GM12878 (cell line): ENCODE measurements at regions not wholly inside any gene's neighbourhood (a gene's known extent, or its start where the extent isn't known, plus 50 kb on each side); places are given as distances from the start of the nearest gene placed in this dataset.

Experiments used
- ATAC-seq: fragments of 200-7000 bp; cut with Tn5 transposase; 3 replicates; pipeline ENCODE4 v1.9.1; 2020; ENCODE audit warnings: mild to moderate bottlenecking, moderate library complexity
- BruUV-seq: library from RNA; stranded (reverse); fragments of 400-500 nt; replicated peaks from 2 replicates; lab custom pipeline; 2021; lab: Mats Ljungman, UMichigan
- CTCF ChIA-PET: fragments of 300-600 bp; sonication (Branson Sonifier 250); formaldehyde crosslinking; extraction: SDS; loops from one replicate; lab custom pipeline; 2021; ENCODE audit warnings: inconsistent platforms; lab: Yijun Ruan, JAX
- POLR2A ChIA-PET: fragments of 350-600 bp; formaldehyde crosslinking; extraction: SDS; loops from one replicate; lab custom pipeline; 2021; ENCODE audit warnings: inconsistent platforms; lab: Charles Lee
- RAD21 ChIA-PET: fragments of 300-600 bp; sonication (Branson Sonifier 250); formaldehyde crosslinking; loops from one replicate; lab custom pipeline; 2023; ENCODE audit warnings: antibody characterized with exemption; ENCODE audit not compliant: unreplicated experiment; lab: Charles Lee
- SMC1A ChIA-PET: fragments of 300-600 bp; sonication (Branson Sonifier 250); formaldehyde crosslinking; loops from one replicate; lab custom pipeline; 2023; ENCODE audit not compliant: unreplicated experiment, uncharacterized antibody; lab: Charles Lee
- DNase-seq: peaks from one replicate; pipeline ENCODE4 v3.0.0-alpha.2; 2011; ENCODE audit warnings: low read depth, low spot score
- FAIRE-seq: peaks from 3 replicates; lab custom pipeline; 2011; peaks lifted over from hg19 to GRCh38; lab: Jason Lieb, UNC
- H2AFZ ChIP-seq: 2 replicates; pipeline ENCODE4 v1.6.0; 2011; ENCODE audit warnings: low read depth, low read length, control low read depth; ENCODE audit not compliant: control insufficient read depth
- H3K27ac ChIP-seq: 2 replicates; pipeline ENCODE4 v1.5.1; 2011; ENCODE audit warnings: control low read depth; ENCODE audit not compliant: control insufficient read depth, insufficient read depth
- H3K27me3 ChIP-seq, 2 experiments: replicated peaks in 1 of 2; 2 replicates each; pipeline versions ENCODE4 v1.6.0 to v1.6.1; 2011; ENCODE audit warnings: low read length in 1 of 2; ENCODE audit not compliant: control insufficient read depth in 2 of 2, insufficient read depth in 2 of 2
- H3K36me3 ChIP-seq, 2 experiments: 2 replicates each; pipeline ENCODE4 v1.5.1; 2011; ENCODE audit warnings: low read length in 1 of 2; ENCODE audit not compliant: control insufficient read depth in 2 of 2, insufficient read depth in 2 of 2
- H3K4me1 ChIP-seq: 2 replicates; pipeline ENCODE4 v1.6.1; 2011; ENCODE audit warnings: mild to moderate bottlenecking, low read length, moderate library complexity, mixed read lengths; ENCODE audit not compliant: control insufficient read depth, insufficient read depth
- H3K4me2 ChIP-seq: 2 replicates; pipeline ENCODE4 v1.6.0; 2011; ENCODE audit warnings: control low read depth; ENCODE audit not compliant: control insufficient read depth, insufficient read depth
- H3K4me3 ChIP-seq: fragments of 200-600 bp; sonication (generic); 2 replicates; pipeline ENCODE4 v1.5.1; 2016
- H3K79me2 ChIP-seq: 2 replicates; pipeline ENCODE4 v1.6.0; 2011; ENCODE audit warnings: low read length; ENCODE audit not compliant: control insufficient read depth, insufficient read depth
- H3K9ac ChIP-seq: 2 replicates; pipeline ENCODE4 v1.8.0; 2011; ENCODE audit warnings: low read length, control low read depth, mixed read lengths; ENCODE audit not compliant: control insufficient read depth, insufficient read depth
- H3K9me3 ChIP-seq: replicated peaks from 3 replicates; pipeline ENCODE4 v1.5.1; 2011; ENCODE audit warnings: mild to moderate bottlenecking, low read length; ENCODE audit not compliant: control insufficient read depth, insufficient read depth
- H4K20me1 ChIP-seq: 2 replicates; pipeline ENCODE4 v1.6.0; 2011; ENCODE audit not compliant: control insufficient read depth, insufficient read depth
- ATF7 ChIP-seq: fragments of 450-650 bp; IDR thresholded peaks from 2 replicates; pipeline ENCODE4 v1.6.1; 2016; ENCODE audit warnings: low read depth, mild to moderate bottlenecking
- GABPA ChIP-seq: IDR thresholded peaks from 2 replicates; pipeline ENCODE4 v1.6.1; 2014; ENCODE audit warnings: antibody characterized with exemption, low read depth, mild to moderate bottlenecking, inconsistent platforms
- IKZF1 ChIP-seq: fragments of 450-650 bp; conservative IDR thresholded peaks from 2 replicates; pipeline ENCODE4 v1.6.1; 2017; ENCODE audit warnings: antibody characterized with exemption, mild to moderate bottlenecking
- IKZF2 ChIP-seq, 2 experiments: fragments of 450-650 bp; IDR thresholded peaks; 2 replicates each; pipeline ENCODE4 v1.6.1; 2017; ENCODE audit warnings: mild to moderate bottlenecking in 2 of 2, moderate library complexity in 2 of 2
- WGBS: methylation state at CpG from one replicate; pipeline ENCODE4 v1.1.6; 2016; ENCODE audit warnings: low lambda C conversion rate; ENCODE audit not compliant: insufficient replicate concordance, insufficient coverage; ENCODE audit errors: missing lambda C conversion rate; 5-methylcytosine and 5-hydroxymethylcytosine counted together
- in situ Hi-C: fragments of 300-500 bp; cut with MboI; formaldehyde crosslinking; loops from 9 replicates; pipeline ENCODE4 v1.14.3; 2018; ENCODE audit warnings: mixed read lengths
- intact Hi-C: fragments of 100-400 bp; cut with micrococcal nuclease; formaldehyde crosslinking; loops from one replicate; pipeline ENCODE4 v1.14.2; 2022; ENCODE audit not compliant: unreplicated experiment
- TF ChIP-seq, protein P1 (sequence below): fragments of 450-650 bp; IDR thresholded peaks from 2 replicates; pipeline ENCODE4 v1.6.1; 2017; ENCODE audit warnings: mild to moderate bottlenecking, moderate library complexity
- TF ChIP-seq, protein P2 (sequence below): IDR thresholded peaks from 2 replicates; pipeline ENCODE4 v1.6.1; 2012; ENCODE audit warnings: low read depth, low read length, improper control_type of control experiment

DNA sequence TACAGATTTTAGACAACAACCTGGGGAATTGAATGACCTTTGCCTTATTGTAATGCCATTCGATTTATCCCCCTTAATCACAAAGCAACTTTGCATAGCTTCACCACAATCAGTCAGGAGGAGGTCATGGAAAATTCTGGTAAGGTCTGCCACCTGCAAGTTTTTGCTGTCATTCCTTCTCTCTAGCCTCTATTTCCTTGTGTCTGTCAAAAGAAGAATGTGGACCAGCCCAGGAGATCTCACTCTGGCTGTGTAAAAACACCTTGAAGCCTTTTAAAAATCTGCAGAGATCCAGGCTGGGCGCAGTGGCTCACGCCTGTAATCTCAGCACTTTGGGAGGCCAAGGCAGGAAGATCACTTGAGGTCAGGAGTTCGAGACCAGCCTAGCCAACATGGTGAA, 74.1 kb upstream of the BZW1 start:
- Histone ChIP-seq H3K9me3 (no peaks in the 10 kb centered on the region), H3K4me1 (no peaks in the 10 kb centered on the region), H3K4me2 (no peak overlapping the region), H3K4me3 (no peak overlapping the region), H3K36me3 (no peaks in the 10 kb centered on the region), H4K20me1 (no peaks in the 10 kb centered on the region), H2AFZ (no peak overlapping the region)
- SMC1A ChIA-PET: interaction anchor here (1.0 to 2.7 kb wide), 5 partner anchors 16 to 254 kb away, joined by 3 to 19 read pairs (median 4); no protein-coding TSS in a partner anchor
- intact Hi-C loops: no loop called here
- POLR2A ChIA-PET: no interaction called here
- RAD21 ChIA-PET: interaction anchor here (0.7 to 1.3 kb wide), 4 partner anchors 17 to 267 kb away, joined by 3 to 5 read pairs (median 4); no protein-coding TSS in a partner anchor
- BruUV-seq: no TSS peak
- CTCF ChIA-PET: interaction anchor here (0.8 to 2.6 kb wide), 4 partner anchors 14 to 254 kb away, joined by 3 to 25 read pairs (median 4); no protein-coding TSS in a partner anchor
- TF ChIP-seq IKZF2 (IDR thresholded peaks at IDR 0.05) (no peak), ATF7 (no peak), GABPA (no peak), IKZF1 (no peak)
- TF ChIP-seq, protein P1, sequence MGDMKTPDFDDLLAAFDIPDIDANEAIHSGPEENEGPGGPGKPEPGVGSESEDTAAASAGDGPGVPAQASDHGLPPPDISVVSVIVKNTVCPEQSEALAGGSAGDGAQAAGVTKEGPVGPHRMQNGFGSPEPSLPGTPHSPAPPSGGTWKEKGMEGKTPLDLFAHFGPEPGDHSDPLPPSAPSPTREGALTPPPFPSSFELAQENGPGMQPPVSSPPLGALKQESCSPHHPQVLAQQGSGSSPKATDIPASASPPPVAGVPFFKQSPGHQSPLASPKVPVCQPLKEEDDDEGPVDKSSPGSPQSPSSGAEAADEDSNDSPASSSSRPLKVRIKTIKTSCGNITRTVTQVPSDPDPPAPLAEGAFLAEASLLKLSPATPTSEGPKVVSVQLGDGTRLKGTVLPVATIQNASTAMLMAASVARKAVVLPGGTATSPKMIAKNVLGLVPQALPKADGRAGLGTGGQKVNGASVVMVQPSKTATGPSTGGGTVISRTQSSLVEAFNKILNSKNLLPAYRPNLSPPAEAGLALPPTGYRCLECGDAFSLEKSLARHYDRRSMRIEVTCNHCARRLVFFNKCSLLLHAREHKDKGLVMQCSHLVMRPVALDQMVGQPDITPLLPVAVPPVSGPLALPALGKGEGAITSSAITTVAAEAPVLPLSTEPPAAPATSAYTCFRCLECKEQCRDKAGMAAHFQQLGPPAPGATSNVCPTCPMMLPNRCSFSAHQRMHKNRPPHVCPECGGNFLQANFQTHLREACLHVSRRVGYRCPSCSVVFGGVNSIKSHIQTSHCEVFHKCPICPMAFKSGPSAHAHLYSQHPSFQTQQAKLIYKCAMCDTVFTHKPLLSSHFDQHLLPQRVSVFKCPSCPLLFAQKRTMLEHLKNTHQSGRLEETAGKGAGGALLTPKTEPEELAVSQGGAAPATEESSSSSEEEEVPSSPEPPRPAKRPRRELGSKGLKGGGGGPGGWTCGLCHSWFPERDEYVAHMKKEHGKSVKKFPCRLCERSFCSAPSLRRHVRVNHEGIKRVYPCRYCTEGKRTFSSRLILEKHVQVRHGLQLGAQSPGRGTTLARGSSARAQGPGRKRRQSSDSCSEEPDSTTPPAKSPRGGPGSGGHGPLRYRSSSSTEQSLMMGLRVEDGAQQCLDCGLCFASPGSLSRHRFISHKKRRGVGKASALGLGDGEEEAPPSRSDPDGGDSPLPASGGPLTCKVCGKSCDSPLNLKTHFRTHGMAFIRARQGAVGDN: no peak
- TF ChIP-seq, protein P2, sequence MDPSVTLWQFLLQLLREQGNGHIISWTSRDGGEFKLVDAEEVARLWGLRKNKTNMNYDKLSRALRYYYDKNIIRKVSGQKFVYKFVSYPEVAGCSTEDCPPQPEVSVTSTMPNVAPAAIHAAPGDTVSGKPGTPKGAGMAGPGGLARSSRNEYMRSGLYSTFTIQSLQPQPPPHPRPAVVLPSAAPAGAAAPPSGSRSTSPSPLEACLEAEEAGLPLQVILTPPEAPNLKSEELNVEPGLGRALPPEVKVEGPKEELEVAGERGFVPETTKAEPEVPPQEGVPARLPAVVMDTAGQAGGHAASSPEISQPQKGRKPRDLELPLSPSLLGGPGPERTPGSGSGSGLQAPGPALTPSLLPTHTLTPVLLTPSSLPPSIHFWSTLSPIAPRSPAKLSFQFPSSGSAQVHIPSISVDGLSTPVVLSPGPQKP: no peak
- TF ChIP-seq, all 136 proteins: peak for 0
- Histone ChIP-seq H3K9ac (no peak overlapping the region), H3K79me2 (no peaks in the 10 kb centered on the region), H3K27me3 (no peaks in the 10 kb centered on the region; a peak in 2 of 4 replicates), H3K27ac (no peak overlapping the region)
- 28% methylated on average over 4 of the region's 4 CpGs for WGBS
- in situ Hi-C loops: no loop called here
- FAIRE-seq: no peak
- ATAC-seq: no peak
- DNase-seq: no peak
